Activated T-helper 1 cell treated with anti-CD3 and anti-CD28 coated beads, Interleukin-12 subunit alpha, Interleukin-12 subunit beta, Interleukin-2, Interleukin-4 antibody, amounts not matched to agents 30 ng/mL and 10 ng/mL and 1 ng/mL, durations not matched to agents 14 hours and 24 hours and 36 hours (primary cell): ENCODE measurements at regions not wholly inside any gene's neighbourhood (a gene's known extent, or its start where the extent isn't known, plus 50 kb on each side); places are given as distances from the start of the nearest gene placed in this dataset.

Source experiments
- DNase-seq: peaks from one replicate; pipeline ENCODE4 v3.0.0; 2021; ENCODE audit warnings: low spot score
- H3K27ac Mint-ChIP-seq: one replicate; pipeline ENCODE4 v1.8.0; 2021; ENCODE audit warnings: mild to moderate bottlenecking, mixed read lengths
- H3K27me3 Mint-ChIP-seq: one replicate; pipeline ENCODE4 v1.8.0; 2022; ENCODE audit warnings: mild to moderate bottlenecking, moderate library complexity, mixed read lengths; ENCODE audit not compliant: insufficient read depth
- H3K36me3 Mint-ChIP-seq: one replicate; pipeline ENCODE4 v1.8.0; 2021; ENCODE audit warnings: low read depth, mixed read lengths
- H3K4me1 Mint-ChIP-seq: one replicate; pipeline ENCODE4 v1.8.0; 2021; ENCODE audit warnings: low read depth, mixed read lengths
- H3K4me3 Mint-ChIP-seq: one replicate; pipeline ENCODE4 v1.8.0; 2021; ENCODE audit warnings: mild to moderate bottlenecking, moderate library complexity, mixed read lengths
- H3K9me3 Mint-ChIP-seq: one replicate; pipeline ENCODE4 v1.8.0; 2021; ENCODE audit warnings: mixed read lengths
- intact Hi-C: fragments of 100-400 bp; cut with micrococcal nuclease; formaldehyde crosslinking; loops from one replicate; pipeline ENCODE4 v1.15.1; 2024

GRCh38 chr5:89388872-89389271 lies 505.9 kb upstream of the MEF2C start:
- Mint-ChIP-seq H3K27ac (no peak overlapping the region), H3K4me3 (no peak overlapping the region), H3K27me3 (no peaks in the 10 kb centered on the region), H3K36me3 (no peaks in the 10 kb centered on the region), H3K9me3 (no peaks in the 10 kb centered on the region), H3K4me1 (no peaks in the 10 kb centered on the region)
- intact Hi-C loops: no loop called here
- no peak for DNase-seq

GRCh38 chr5:89384391-89384790 lies 501.4 kb upstream of the MEF2C start:
- no peaks in the 10 kb centered on the region for H3K36me3 Mint-ChIP-seq
- H3K4me1 Mint-ChIP-seq: no peaks in the 10 kb centered on the region
- H3K9me3 Mint-ChIP-seq: no peaks in the 10 kb centered on the region
- intact Hi-C loops: no loop called here
- H3K27ac Mint-ChIP-seq: no peak overlapping the region
- DNase-seq: no peak
- no peaks in the 10 kb centered on the region for H3K27me3 Mint-ChIP-seq
- H3K4me3 Mint-ChIP-seq: no peak overlapping the region

GRCh38 chr5:89380635-89381034 lies 497.7 kb upstream of the MEF2C start:
- no peaks in the 10 kb centered on the region for H3K27me3 Mint-ChIP-seq
- no peak for DNase-seq
- no peaks in the 10 kb centered on the region for H3K9me3 Mint-ChIP-seq
- no peak overlapping the region for H3K27ac Mint-ChIP-seq
- H3K36me3 Mint-ChIP-seq: no peaks in the 10 kb centered on the region
- no peak overlapping the region for H3K4me3 Mint-ChIP-seq
- no peaks in the 10 kb centered on the region for H3K4me1 Mint-ChIP-seq
- intact Hi-C loops: no loop called here

- no peak for DNase-seq
- Mint-ChIP-seq H3K9me3 (no peaks in the 10 kb centered on the region), H3K4me3 (no peak overlapping the region), H3K36me3 (no peaks in the 10 kb centered on the region), H3K27me3 (no peaks in the 10 kb centered on the region), H3K27ac (no peak overlapping the region), H3K4me1 (no peaks in the 10 kb centered on the region)
- intact Hi-C loops: no loop called here
Measured at GRCh38 chr5:89377767-89378455, 494.9 kb upstream of the MEF2C start.

GRCh38 chr5:89374818-89375521 lies 492.0 kb upstream of the MEF2C start:
- Mint-ChIP-seq H3K36me3 (no peaks in the 10 kb centered on the region), H3K27ac (no peak overlapping the region), H3K4me1 (no peaks in the 10 kb centered on the region), H3K4me3 (no peak overlapping the region), H3K27me3 (no peaks in the 10 kb centered on the region), H3K9me3 (no peaks in the 10 kb centered on the region)
- intact Hi-C loops: no loop called here
- DNase-seq: no peak

GRCh38 chr5:89374144-89374784 lies 491.3 kb upstream of the MEF2C start:
- no peak overlapping the region for H3K27ac Mint-ChIP-seq
- no peaks in the 10 kb centered on the region for H3K27me3 Mint-ChIP-seq
- no peaks in the 10 kb centered on the region for H3K36me3 Mint-ChIP-seq
- no peak overlapping the region for H3K4me3 Mint-ChIP-seq
- intact Hi-C loops: no loop called here
- H3K9me3 Mint-ChIP-seq: no peaks in the 10 kb centered on the region
- DNase-seq: no peak
- H3K4me1 Mint-ChIP-seq: no peaks in the 10 kb centered on the region

GRCh38 chr5:89372176-89372575 lies 489.2 kb upstream of the MEF2C start:
- H3K27me3 Mint-ChIP-seq: no peaks in the 10 kb centered on the region
- H3K27ac Mint-ChIP-seq: no peak overlapping the region
- H3K36me3 Mint-ChIP-seq: no peaks in the 10 kb centered on the region
- H3K4me3 Mint-ChIP-seq: no peak overlapping the region
- no peaks in the 10 kb centered on the region for H3K4me1 Mint-ChIP-seq
- H3K9me3 Mint-ChIP-seq: no peaks in the 10 kb centered on the region
- DNase-seq: no peak
- intact Hi-C loops: no loop called here

GRCh38 chr5:89371646-89372045 lies 488.7 kb upstream of the MEF2C start:
- no peak for DNase-seq
- intact Hi-C loops: no loop called here
- Mint-ChIP-seq H3K36me3 (no peaks in the 10 kb centered on the region), H3K9me3 (no peaks in the 10 kb centered on the region), H3K4me3 (no peak overlapping the region), H3K27me3 (no peaks in the 10 kb centered on the region), H3K27ac (no peak overlapping the region), H3K4me1 (no peaks in the 10 kb centered on the region)

GRCh38 chr5:89359046-89359445 lies 476.1 kb upstream of the MEF2C start:
- no peak overlapping the region for H3K27ac Mint-ChIP-seq
- intact Hi-C loops: no loop called here

GRCh38 chr5:89353837-89354551 lies 471.0 kb upstream of the MEF2C start:
- H3K36me3 Mint-ChIP-seq: no peaks in the 10 kb centered on the region
- H3K4me3 Mint-ChIP-seq: no peak overlapping the region
- H3K27me3 Mint-ChIP-seq: no peaks in the 10 kb centered on the region
- no peak overlapping the region for H3K27ac Mint-ChIP-seq
- intact Hi-C loops: no loop called here
- H3K4me1 Mint-ChIP-seq: no peaks in the 10 kb centered on the region
- H3K9me3 Mint-ChIP-seq: no peaks in the 10 kb centered on the region
- no peak for DNase-seq

More at GRCh38 chr5:89359046-89359445, 476.1 kb upstream of the MEF2C start:
- no peak for DNase-seq
- Mint-ChIP-seq H3K9me3 (no peaks in the 10 kb centered on the region), H3K27me3 (no peaks in the 10 kb centered on the region), H3K4me1 (no peaks in the 10 kb centered on the region), H3K36me3 (no peaks in the 10 kb centered on the region), H3K4me3 (no peak overlapping the region)

GRCh38 chr5:89351975-89352374 lies 469.0 kb upstream of the MEF2C start:
- intact Hi-C loops: no loop called here
- H3K9me3 Mint-ChIP-seq: no peaks in the 10 kb centered on the region
- no peak overlapping the region for H3K4me3 Mint-ChIP-seq
- no peaks in the 10 kb centered on the region for H3K27me3 Mint-ChIP-seq
- no peak for DNase-seq
- H3K36me3 Mint-ChIP-seq: no peaks in the 10 kb centered on the region
- H3K4me1 Mint-ChIP-seq: no peaks in the 10 kb centered on the region
- H3K27ac Mint-ChIP-seq: no peak overlapping the region

- H3K36me3 Mint-ChIP-seq: no peaks in the 10 kb centered on the region
- intact Hi-C loops: no loop called here
- H3K27me3 Mint-ChIP-seq: no peaks in the 10 kb centered on the region
- H3K27ac Mint-ChIP-seq: no peak overlapping the region
- no peaks in the 10 kb centered on the region for H3K4me1 Mint-ChIP-seq
- H3K4me3 Mint-ChIP-seq: no peak overlapping the region
- no peaks in the 10 kb centered on the region for H3K9me3 Mint-ChIP-seq
- no peak for DNase-seq
Measured at GRCh38 chr5:89351222-89351621, 468.2 kb upstream of the MEF2C start.

GRCh38 chr5:89350684-89351083 lies 467.7 kb upstream of the MEF2C start:
- no peak for DNase-seq
- intact Hi-C loops: no loop called here
- Mint-ChIP-seq H3K27me3 (no peaks in the 10 kb centered on the region), H3K36me3 (no peaks in the 10 kb centered on the region), H3K4me1 (no peaks in the 10 kb centered on the region), H3K4me3 (no peak overlapping the region), H3K9me3 (no peaks in the 10 kb centered on the region), H3K27ac (no peak overlapping the region)
